ENCODE measurements at regions not wholly inside any gene's neighbourhood (a gene's known extent, or its start where the extent isn't known, plus 50 kb on each side); places are given as distances from the start of the nearest gene placed in this dataset.

GRCh38 chr12:41745593-41745992 is 399.1 kb downstream of the GXYLT1 start:
- Mint-ChIP-seq H3K4me1 (ENCODE audit: unreplicated experiment) (peaks cover 11% of the 10 kb centered on the region), H3K36me3 (no peaks in the 10 kb centered on the region), H3K27me3 (no peaks in the 10 kb centered on the region), H3K4me3 (no peak overlapping the region), H3K27ac (no peak overlapping the region), H3K9me3 (peaks cover 4% of the 10 kb centered on the region)
- no peak for DNase-seq (ENCODE audit: extremely low spot score, unreplicated experiment)
- TF ChIP-seq CTCF (conservative IDR thresholded peaks at IDR 0.05) = no peak

GRCh38 chr12:41743835-41744234 is 400.8 kb downstream of the GXYLT1 start:
- Mint-ChIP-seq H3K9me3 (no peaks in the 10 kb centered on the region), H3K27me3 (no peaks in the 10 kb centered on the region), H3K27ac (no peak overlapping the region), H3K4me3 (no peak overlapping the region), H3K4me1 (ENCODE audit: unreplicated experiment) (peaks cover 11% of the 10 kb centered on the region), H3K36me3 (no peaks in the 10 kb centered on the region)
- DNase-seq (ENCODE audit: extremely low spot score, unreplicated experiment) = no peak
- no peak for TF ChIP-seq CTCF (conservative IDR thresholded peaks at IDR 0.05)

- TF ChIP-seq CTCF (conservative IDR thresholded peaks at IDR 0.05) = no peak
- H3K4me1 Mint-ChIP-seq (ENCODE audit: unreplicated experiment) = no peaks in the 10 kb centered on the region
- no peak overlapping the region for H3K27ac Mint-ChIP-seq
- no peaks in the 10 kb centered on the region for H3K9me3 Mint-ChIP-seq
- no peak for DNase-seq (ENCODE audit: extremely low spot score, unreplicated experiment)
- H3K4me3 Mint-ChIP-seq = no peak overlapping the region
- H3K27me3 Mint-ChIP-seq = no peaks in the 10 kb centered on the region
- H3K36me3 Mint-ChIP-seq = no peaks in the 10 kb centered on the region
Observed at GRCh38 chr12:41739066-41739465, 405.6 kb downstream of the GXYLT1 start.

- H3K36me3 Mint-ChIP-seq = no peaks in the 10 kb centered on the region
- H3K27ac Mint-ChIP-seq = no peak overlapping the region
- no peak overlapping the region for H3K4me3 Mint-ChIP-seq
- no peak for TF ChIP-seq CTCF (conservative IDR thresholded peaks at IDR 0.05)
- DNase-seq (ENCODE audit: extremely low spot score, unreplicated experiment) = no peak
- no peaks in the 10 kb centered on the region for H3K9me3 Mint-ChIP-seq
- H3K27me3 Mint-ChIP-seq = no peaks in the 10 kb centered on the region
- H3K4me1 Mint-ChIP-seq (ENCODE audit: unreplicated experiment) = no peaks in the 10 kb centered on the region
Observed at GRCh38 chr12:41737423-41737822, 407.3 kb downstream of the GXYLT1 start.

- no peak overlapping the region for H3K4me3 Mint-ChIP-seq
- H3K9me3 Mint-ChIP-seq = no peaks in the 10 kb centered on the region
- no peaks in the 10 kb centered on the region for H3K27me3 Mint-ChIP-seq
- no peak for DNase-seq (ENCODE audit: extremely low spot score, unreplicated experiment)
- H3K27ac Mint-ChIP-seq = no peak overlapping the region
- H3K36me3 Mint-ChIP-seq = no peaks in the 10 kb centered on the region
- no peak for TF ChIP-seq CTCF (conservative IDR thresholded peaks at IDR 0.05)
- H3K4me1 Mint-ChIP-seq (ENCODE audit: unreplicated experiment) = no peaks in the 10 kb centered on the region
Observed at GRCh38 chr12:41736436-41736835, 408.2 kb downstream of the GXYLT1 start.

GRCh38 chr12:41731691-41732090 is 413.0 kb downstream of the GXYLT1 start:
- TF ChIP-seq CTCF (conservative IDR thresholded peaks at IDR 0.05) = no peak
- no peaks in the 10 kb centered on the region for H3K36me3 Mint-ChIP-seq
- DNase-seq (ENCODE audit: extremely low spot score, unreplicated experiment) = no peak
- H3K27me3 Mint-ChIP-seq = no peaks in the 10 kb centered on the region
- H3K4me1 Mint-ChIP-seq (ENCODE audit: unreplicated experiment) = no peaks in the 10 kb centered on the region
- H3K27ac Mint-ChIP-seq = no peak overlapping the region
- H3K9me3 Mint-ChIP-seq = no peaks in the 10 kb centered on the region
- no peak overlapping the region for H3K4me3 Mint-ChIP-seq
